Retinal pigment epithelial cell (primary cell): ENCODE measurements at regions not wholly inside any gene's neighbourhood (a gene's known extent, or its start where the extent isn't known, plus 50 kb on each side); places are given as distances from the start of the nearest gene placed in this dataset.

Source experiments
- DNase-seq: peaks from one replicate; pipeline ENCODE4 v3.0.0-alpha.2; 2010; ENCODE audit warnings: low read depth
- H3K4me3 ChIP-seq: 2 replicates; pipeline ENCODE4 v1.5.1; 2011; ENCODE audit warnings: mild to moderate bottlenecking, low read length, control low read depth, moderate library complexity
- CTCF ChIP-seq: conservative IDR thresholded peaks from 2 replicates; pipeline ENCODE4 v1.5.1; 2011; ENCODE audit warnings: low read depth, low read length, control low read depth, inconsistent platforms

GRCh38 chr12:105775343-105775742 lies 363.4 kb downstream of the NUAK1 start:
- TF ChIP-seq CTCF, result no peak
- no peak overlapping the region for H3K4me3 ChIP-seq
- no peak for DNase-seq

GRCh38 chr12:105783983-105784947 lies 354.5 kb downstream of the NUAK1 start:
- H3K4me3 ChIP-seq, result no peak overlapping the region
- no peak for DNase-seq
- TF ChIP-seq CTCF, result no peak

GRCh38 chr12:105793421-105793820 lies 345.3 kb downstream of the NUAK1 start:
- no peak overlapping the region for H3K4me3 ChIP-seq
- no peak for DNase-seq
- TF ChIP-seq CTCF, result no peak

GRCh38 chr12:105798256-105798845 lies 340.4 kb downstream of the NUAK1 start:
- DNase-seq, result no peak
- no peak for TF ChIP-seq CTCF
- no peak overlapping the region for H3K4me3 ChIP-seq

- TF ChIP-seq CTCF, result no peak
- DNase-seq, result no peak
- no peak overlapping the region for H3K4me3 ChIP-seq
Observed at GRCh38 chr12:105799103-105799502, 339.7 kb downstream of the NUAK1 start.

GRCh38 chr12:105801351-105801750 lies 337.4 kb downstream of the NUAK1 start:
- no peak overlapping the region for H3K4me3 ChIP-seq
- TF ChIP-seq CTCF, result no peak
- DNase-seq, result no peak
